SJCRH30 (cell line): ENCODE measurements at regions not wholly inside any gene's neighbourhood (a gene's known extent, or its start where the extent isn't known, plus 50 kb on each side); places are given as distances from the start of the nearest gene placed in this dataset.

Experiments
- DNase-seq, 2 experiments: peaks; one replicate each; pipeline ENCODE4 v3.0.0-alpha.2; 2015 to 2020
- H3K27ac ChIP-seq: fragments of 250-450 bp; sonication (Bioruptor Pico); 2 replicates; pipeline ENCODE4 v1.5.1; 2020; ENCODE audit warnings: mild to moderate bottlenecking, moderate library complexity
- H3K27me3 ChIP-seq: fragments of 250-450 bp; sonication (Bioruptor Pico); 2 replicates; pipeline ENCODE4 v1.5.1; 2020; ENCODE audit warnings: mild to moderate bottlenecking, moderate library complexity
- H3K36me3 ChIP-seq: fragments of 250-450 bp; sonication (Bioruptor Pico); 2 replicates; pipeline ENCODE4 v1.5.1; 2020; ENCODE audit warnings: mild to moderate bottlenecking, moderate library complexity
- H3K4me1 ChIP-seq: fragments of 250-450 bp; sonication (Bioruptor Pico); 2 replicates; pipeline ENCODE4 v1.5.1; 2020; ENCODE audit warnings: mild to moderate bottlenecking, moderate library complexity
- H3K4me3 ChIP-seq: fragments of 250-450 bp; sonication (Bioruptor Pico); 2 replicates; pipeline ENCODE4 v1.5.1; 2020; ENCODE audit warnings: mild to moderate bottlenecking, moderate library complexity
- H3K9me3 ChIP-seq: fragments of 250-450 bp; sonication (Bioruptor Pico); replicated peaks from 2 replicates; pipeline ENCODE4 v1.5.1; 2020; ENCODE audit warnings: mild to moderate bottlenecking, moderate library complexity

- no peak for DNase-seq
- Histone ChIP-seq H3K9me3 (no peaks in the 10 kb centered on the region), H3K4me3 (no peak overlapping the region), H3K4me1 (no peaks in the 10 kb centered on the region), H3K36me3 (no peaks in the 10 kb centered on the region), H3K27ac (no peak overlapping the region), H3K27me3 (no peaks in the 10 kb centered on the region)
Observed at GRCh38 chr10:83959328-83959727, 180.0 kb upstream of the GHITM start.

GRCh38 chr10:83960125-83960524 is 179.2 kb upstream of the GHITM start:
- Histone ChIP-seq H3K36me3 (no peaks in the 10 kb centered on the region), H3K9me3 (no peaks in the 10 kb centered on the region), H3K4me3 (no peak overlapping the region), H3K4me1 (no peaks in the 10 kb centered on the region), H3K27ac (no peak overlapping the region), H3K27me3 (no peaks in the 10 kb centered on the region)
- DNase-seq, result no peak

DNA sequence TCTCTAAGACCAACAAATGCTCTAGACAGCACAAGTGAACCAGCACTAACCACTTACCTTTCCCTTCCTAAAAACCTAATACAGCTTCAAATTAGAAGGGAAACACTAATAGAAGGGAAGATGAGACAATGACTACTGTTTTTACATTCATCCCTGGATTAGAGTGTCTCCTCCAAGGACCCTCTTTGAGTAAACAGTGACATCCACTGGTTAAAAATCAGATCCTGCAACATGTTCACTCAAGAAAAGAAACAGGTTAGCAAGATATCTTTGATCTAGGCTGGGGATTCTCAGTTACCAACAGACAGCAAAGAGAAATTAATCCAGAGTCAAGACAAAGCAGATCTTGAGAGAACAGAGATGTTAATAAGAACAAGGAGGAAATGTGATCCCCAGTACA is 177.7 kb upstream of the GHITM start:
- Histone ChIP-seq H3K27ac (no peak overlapping the region), H3K9me3 (no peaks in the 10 kb centered on the region), H3K4me3 (no peak overlapping the region), H3K27me3 (no peaks in the 10 kb centered on the region), H3K36me3 (no peaks in the 10 kb centered on the region), H3K4me1 (no peaks in the 10 kb centered on the region)
- no peak for DNase-seq

GRCh38 chr10:83963446-83963845 is 175.9 kb upstream of the GHITM start:
- DNase-seq, result no peak
- Histone ChIP-seq H3K27ac (no peak overlapping the region), H3K27me3 (no peaks in the 10 kb centered on the region), H3K9me3 (no peaks in the 10 kb centered on the region), H3K4me3 (no peak overlapping the region), H3K4me1 (no peaks in the 10 kb centered on the region), H3K36me3 (no peaks in the 10 kb centered on the region)

GRCh38 chr10:83965473-83965872 is 173.8 kb upstream of the GHITM start:
- DNase-seq, result no peak
- H3K9me3 ChIP-seq, result no peaks in the 10 kb centered on the region
- H3K4me1 ChIP-seq, result no peaks in the 10 kb centered on the region
- H3K27ac ChIP-seq, result no peak overlapping the region
- H3K4me3 ChIP-seq, result no peak overlapping the region
- H3K27me3 ChIP-seq, result no peaks in the 10 kb centered on the region
- H3K36me3 ChIP-seq, result no peaks in the 10 kb centered on the region

- H3K9me3 ChIP-seq, result no peaks in the 10 kb centered on the region
- no peak overlapping the region for H3K4me3 ChIP-seq
- no peaks in the 10 kb centered on the region for H3K36me3 ChIP-seq
- no peaks in the 10 kb centered on the region for H3K4me1 ChIP-seq
- DNase-seq, result no peak
- no peaks in the 10 kb centered on the region for H3K27me3 ChIP-seq
- H3K27ac ChIP-seq, result no peak overlapping the region
Observed at GRCh38 chr10:83968052-83968451, 171.3 kb upstream of the GHITM start.

DNA sequence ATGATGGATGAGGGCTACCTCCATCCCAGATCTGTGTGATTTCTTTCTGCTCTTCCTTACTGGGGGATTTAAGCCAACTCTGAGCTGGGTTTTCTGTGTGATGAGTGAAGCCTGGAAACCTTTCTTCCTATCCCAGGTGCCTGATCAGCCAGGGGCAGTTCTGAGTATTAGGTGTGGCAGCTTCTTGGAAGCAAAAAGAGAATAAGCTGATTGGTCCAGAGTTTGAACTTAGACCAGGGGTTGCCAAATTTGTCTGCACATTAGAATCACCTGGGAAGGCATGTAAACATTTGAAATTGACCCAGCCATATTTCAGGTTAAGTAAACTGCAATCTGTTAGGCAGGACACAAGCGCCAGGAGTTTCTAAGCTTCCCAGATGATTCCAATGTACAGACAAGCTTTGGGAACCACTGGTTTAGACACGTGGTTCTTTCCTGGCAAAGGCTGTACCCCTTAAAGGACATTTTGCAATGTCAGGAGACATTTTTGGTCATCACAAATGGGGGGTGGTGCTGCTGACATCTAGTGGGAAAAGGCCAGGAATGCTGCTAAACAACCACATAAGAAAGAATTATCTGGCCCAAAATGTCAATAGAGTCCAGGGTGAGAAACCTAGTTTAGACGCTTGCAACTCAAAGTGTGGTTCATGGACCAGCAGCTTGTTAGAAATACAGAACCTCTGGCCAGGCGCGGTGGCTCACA is 160.5 kb upstream of the GHITM start:
- H3K36me3 ChIP-seq, result no peaks in the 10 kb centered on the region
- peaks cover 4% of the 10 kb centered on the region; the same call in 1 of the 2 replicates for H3K4me1 ChIP-seq
- H3K4me3 ChIP-seq, result no peak overlapping the region
- no peaks in the 10 kb centered on the region for H3K27me3 ChIP-seq
- H3K9me3 ChIP-seq, result no peaks in the 10 kb centered on the region
- DNase-seq, result no peak
- no peak overlapping the region for H3K27ac ChIP-seq

GRCh38 chr10:83982812-83983211 is 156.5 kb upstream of the GHITM start:
- no peak for DNase-seq
- Histone ChIP-seq H3K9me3 (no peaks in the 10 kb centered on the region), H3K4me3 (no peak overlapping the region), H3K27me3 (no peaks in the 10 kb centered on the region), H3K36me3 (no peaks in the 10 kb centered on the region), H3K27ac (no peak overlapping the region), H3K4me1 (peaks cover 4% of the 10 kb centered on the region; the same call in 1 of the 2 replicates)

DNA sequence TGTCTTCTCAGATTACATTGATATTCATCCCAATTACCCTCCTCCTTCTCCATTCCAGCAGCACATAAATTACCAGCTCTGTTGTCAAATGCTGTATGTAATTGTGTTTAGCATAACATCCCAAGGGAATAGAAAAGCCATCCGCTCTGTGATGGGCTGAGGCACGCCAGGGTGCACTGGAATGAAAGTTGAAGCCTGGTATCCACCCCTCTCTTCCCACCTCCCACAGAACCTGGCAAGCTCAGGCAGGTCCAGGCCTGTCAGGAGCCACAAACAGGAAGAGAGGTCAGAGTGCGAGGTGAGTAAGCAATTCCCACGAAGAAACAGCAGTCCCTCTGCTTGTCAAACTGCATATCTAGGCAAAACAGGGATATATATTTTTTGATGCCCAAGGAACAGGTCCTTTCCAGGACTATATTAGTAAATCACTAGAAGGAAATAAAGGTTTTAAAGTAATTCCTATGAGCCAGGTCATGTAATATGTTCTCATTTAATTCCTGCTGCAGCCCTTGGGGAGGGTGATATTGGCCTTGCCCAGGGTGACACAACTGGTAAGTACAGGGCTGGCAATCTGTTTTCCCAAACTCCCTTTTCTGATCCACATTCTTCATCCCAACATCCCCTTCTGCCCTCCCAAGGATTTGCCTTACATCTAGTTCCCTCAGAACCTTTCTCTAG is 155.6 kb upstream of the GHITM start:
- peaks cover 4% of the 10 kb centered on the region; the same call in 1 of the 2 replicates for H3K4me1 ChIP-seq
- no peak overlapping the region for H3K27ac ChIP-seq
- H3K4me3 ChIP-seq, result no peak overlapping the region
- no peaks in the 10 kb centered on the region for H3K36me3 ChIP-seq
- H3K27me3 ChIP-seq, result no peaks in the 10 kb centered on the region
- no peaks in the 10 kb centered on the region for H3K9me3 ChIP-seq
- peak; percentile 32 to 42 for DNase-seq

- Histone ChIP-seq H3K36me3 (no peaks in the 10 kb centered on the region), H3K9me3 (no peaks in the 10 kb centered on the region), H3K27ac (no peak overlapping the region), H3K27me3 (no peaks in the 10 kb centered on the region), H3K4me1 (peaks cover 4% of the 10 kb centered on the region; the same call in 1 of the 2 replicates), H3K4me3 (no peak overlapping the region)
- no peak for DNase-seq
Observed at GRCh38 chr10:83984256-83984640, 155.1 kb upstream of the GHITM start.

GRCh38 chr10:83986800-83987199 is 152.5 kb upstream of the GHITM start:
- H3K9me3 ChIP-seq, result no peaks in the 10 kb centered on the region
- DNase-seq, result no peak
- H3K4me1 ChIP-seq, result peaks cover 4% of the 10 kb centered on the region; the same call in 1 of the 2 replicates
- no peaks in the 10 kb centered on the region for H3K36me3 ChIP-seq
- H3K27me3 ChIP-seq, result no peaks in the 10 kb centered on the region
- no peak overlapping the region for H3K27ac ChIP-seq
- no peak overlapping the region for H3K4me3 ChIP-seq

DNA sequence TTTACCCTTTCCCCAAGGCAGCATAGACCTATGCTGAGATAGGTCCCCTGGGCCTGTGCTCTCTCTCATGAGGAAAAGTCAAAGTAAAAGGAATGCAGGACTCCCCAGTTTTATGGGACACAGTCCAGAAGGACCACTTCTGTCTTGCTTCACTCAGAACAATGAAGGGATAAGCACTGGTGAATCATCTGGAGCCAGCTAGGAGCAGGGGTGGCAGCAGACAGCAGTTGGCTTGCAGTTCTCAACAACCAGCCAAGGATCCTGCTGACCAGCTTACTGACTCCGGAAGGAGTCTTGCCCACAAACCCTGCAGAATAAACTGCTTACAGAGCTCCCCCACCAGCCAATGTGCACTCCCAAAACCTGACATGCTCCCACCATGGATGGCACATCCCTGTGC is 152.1 kb upstream of the GHITM start:
- Histone ChIP-seq H3K27me3 (no peaks in the 10 kb centered on the region), H3K27ac (no peak overlapping the region), H3K4me3 (no peak overlapping the region), H3K4me1 (peaks cover 4% of the 10 kb centered on the region; the same call in 1 of the 2 replicates), H3K9me3 (no peaks in the 10 kb centered on the region), H3K36me3 (no peaks in the 10 kb centered on the region)
- DNase-seq, result no peak

GRCh38 chr10:83988435-83988834 is 150.9 kb upstream of the GHITM start:
- Histone ChIP-seq H3K36me3 (no peaks in the 10 kb centered on the region), H3K27me3 (no peaks in the 10 kb centered on the region), H3K4me1 (peaks cover 1% of the 10 kb centered on the region; the same call in 1 of the 2 replicates), H3K9me3 (no peaks in the 10 kb centered on the region), H3K27ac (no peak overlapping the region), H3K4me3 (no peak overlapping the region)
- no peak for DNase-seq

DNA sequence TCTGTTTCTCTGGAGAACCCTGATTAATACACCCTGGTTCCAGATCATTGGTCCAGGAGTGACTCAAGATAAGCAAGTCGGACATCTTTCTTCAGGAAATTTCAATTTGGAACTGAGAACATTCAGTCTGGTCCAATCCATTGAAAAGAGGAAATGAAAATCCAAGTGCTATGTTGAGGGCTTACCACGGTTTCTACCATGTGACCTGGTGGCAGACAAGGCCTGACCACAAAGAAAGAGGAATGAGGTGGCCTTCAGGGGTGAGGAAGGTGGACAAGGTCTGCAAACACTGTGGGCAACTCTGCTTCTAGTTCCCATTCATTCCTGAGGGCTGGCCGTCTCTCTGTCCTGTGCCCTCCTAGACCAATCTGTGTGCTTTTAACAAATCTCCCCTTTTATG is 149.2 kb upstream of the GHITM start:
- Histone ChIP-seq H3K36me3 (no peaks in the 10 kb centered on the region), H3K27me3 (no peaks in the 10 kb centered on the region), H3K27ac (no peak overlapping the region), H3K4me3 (no peak overlapping the region), H3K9me3 (no peaks in the 10 kb centered on the region), H3K4me1 (no peaks in the 10 kb centered on the region)
- no peak for DNase-seq

DNA sequence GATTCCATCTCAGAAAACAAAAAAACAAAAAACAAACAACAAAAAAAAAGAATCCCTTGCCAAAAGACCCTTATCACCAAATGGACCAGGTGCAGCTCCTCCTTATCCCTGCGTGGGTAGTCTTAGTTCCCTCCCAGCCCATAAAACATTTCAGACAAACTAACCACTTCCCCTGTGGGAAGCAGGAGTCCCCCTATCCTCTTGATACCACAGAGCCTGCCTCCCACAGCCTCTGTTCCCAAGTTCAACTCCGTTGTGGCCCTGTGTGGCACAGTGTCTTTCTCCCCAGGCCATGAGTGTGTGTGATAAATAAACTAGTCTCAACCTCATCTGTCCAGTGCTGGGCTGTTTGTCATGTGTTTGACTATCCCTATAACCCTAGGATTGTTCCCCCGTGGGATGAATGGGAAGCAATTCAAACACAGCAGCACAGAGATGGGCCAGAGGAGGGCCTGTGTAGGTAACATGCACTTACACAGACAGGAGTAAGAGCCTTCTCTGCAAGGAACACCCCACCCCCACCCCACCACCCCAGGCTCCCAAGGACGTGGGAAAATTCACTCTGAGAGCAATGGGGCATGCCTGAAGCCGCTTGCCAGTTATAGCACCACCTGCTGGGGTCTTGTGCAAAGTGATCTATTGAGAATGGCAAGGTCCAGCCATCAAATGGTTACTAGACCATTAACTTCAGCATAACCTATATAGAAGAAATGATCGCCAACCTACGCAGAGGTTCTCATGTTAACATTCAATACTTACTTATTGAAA is 147.1 kb upstream of the GHITM start:
- Histone ChIP-seq H3K4me3 (no peak overlapping the region), H3K27me3 (no peaks in the 10 kb centered on the region), H3K27ac (no peak overlapping the region), H3K4me1 (no peaks in the 10 kb centered on the region), H3K9me3 (no peaks in the 10 kb centered on the region), H3K36me3 (no peaks in the 10 kb centered on the region)
- peak; percentile 4 to 32 for DNase-seq
